ENCODE measurements at regions not wholly inside any gene's neighbourhood (a gene's known extent, or its start where the extent isn't known, plus 50 kb on each side); places are given as distances from the start of the nearest gene placed in this dataset.

GRCh38 chr1:98333936-98334335 lies 327.6 kb upstream of the SNX7 start:
- ATAC-seq (no peak), DNase-seq (ENCODE audit: low read depth, low spot score) (no peak), FAIRE-seq (no peak)
- H2AFZ ChIP-seq (ENCODE audit: control insufficient read depth, low read depth, low read length): no peak overlapping the region
- H3K9ac ChIP-seq (ENCODE audit: control insufficient read depth, insufficient read depth, low read length): no peak overlapping the region
- ChIA-PET POLR2A (no interaction called here), SMC1A (ENCODE audit: uncharacterized antibody, unreplicated experiment) (no interaction called here), RAD21 (ENCODE audit: unreplicated experiment) (no interaction called here), CTCF (no interaction called here)
- no peaks in the 10 kb centered on the region for H4K20me1 ChIP-seq (ENCODE audit: control insufficient read depth, insufficient read depth)
- WGBS (ENCODE audit: insufficient coverage, insufficient replicate concordance, low lambda C conversion rate, missing lambda C conversion rate): 12% methylated on average over 3 of the region's 3 CpGs
- no peaks in the 10 kb centered on the region for H3K36me3 ChIP-seq (ENCODE audit: control insufficient read depth in 2 of 2, insufficient read depth in 2 of 2, low read length in 1 of 2)
- intact Hi-C loops (cut with micrococcal nuclease; ENCODE audit: unreplicated experiment) (no loop called here), in situ Hi-C loops (cut with MboI) (no loop called here)
- TF ChIP-seq IKZF1 (conservative IDR thresholded peaks at IDR 0.05) (no peak), KDM1A (IDR thresholded peaks at IDR 0.05; ENCODE audit: borderline replicate concordance) (no peak)
- no peaks in the 10 kb centered on the region for H3K27me3 ChIP-seq (replicated peaks in 1 of 2; ENCODE audit: control insufficient read depth in 2 of 2, insufficient read depth in 2 of 2, low read length in 1 of 2)
- no TSS peak for BruUV-seq (replicated peaks)
- no peak overlapping the region for H3K27ac ChIP-seq (ENCODE audit: control insufficient read depth, insufficient read depth)
- H3K79me2 ChIP-seq (ENCODE audit: control insufficient read depth, insufficient read depth, low read length): no peaks in the 10 kb centered on the region
- H3K4me2 ChIP-seq (ENCODE audit: control insufficient read depth, insufficient read depth): no peak overlapping the region
- no peaks in the 10 kb centered on the region for H3K9me3 ChIP-seq (replicated peaks; ENCODE audit: control insufficient read depth, insufficient read depth, low read length)
- H3K4me3 ChIP-seq: no peak overlapping the region
- no peaks in the 10 kb centered on the region for H3K4me1 ChIP-seq (ENCODE audit: control insufficient read depth, insufficient read depth, low read length)

DNA sequence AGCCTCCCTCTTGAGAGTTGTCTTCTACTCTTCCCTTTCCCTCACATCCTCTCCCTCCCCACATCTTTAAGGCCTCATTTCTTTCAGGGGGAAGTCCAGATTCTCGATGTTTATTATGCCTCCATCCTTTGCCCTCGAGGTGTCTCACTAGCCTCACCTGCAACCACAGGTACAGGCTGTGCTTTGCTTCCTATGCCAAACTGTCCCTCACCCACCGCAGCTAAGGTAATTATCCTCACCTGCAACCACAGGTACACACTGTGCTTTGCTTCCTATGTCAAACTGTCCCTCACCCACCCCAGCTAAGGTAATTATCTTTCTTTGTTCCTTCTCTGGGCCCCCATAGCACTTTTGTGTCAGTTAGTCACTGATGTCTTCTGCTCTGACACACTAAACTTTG lies 328.1 kb upstream of the SNX7 start:
- POLR2A ChIA-PET: no interaction called here

More for the DNA sequence above, 328.1 kb upstream of the SNX7 start:
- ChIA-PET SMC1A (ENCODE audit: uncharacterized antibody, unreplicated experiment) (no interaction called here), RAD21 (ENCODE audit: unreplicated experiment) (no interaction called here), CTCF (no interaction called here)
- ATAC-seq: no peak
- no TSS peak for BruUV-seq (replicated peaks)
- no peak for DNase-seq (ENCODE audit: low read depth, low spot score)
- H3K27me3 ChIP-seq (replicated peaks in 1 of 2; ENCODE audit: control insufficient read depth in 2 of 2, insufficient read depth in 2 of 2, low read length in 1 of 2): no peaks in the 10 kb centered on the region
- 0% methylated on average over 3 of the region's 3 CpGs for WGBS (ENCODE audit: insufficient coverage, insufficient replicate concordance, low lambda C conversion rate, missing lambda C conversion rate)
- H3K4me1 ChIP-seq (ENCODE audit: control insufficient read depth, insufficient read depth, low read length): no peaks in the 10 kb centered on the region
- H3K27ac ChIP-seq (ENCODE audit: control insufficient read depth, insufficient read depth): no peak overlapping the region
- no peaks in the 10 kb centered on the region for H3K36me3 ChIP-seq (ENCODE audit: control insufficient read depth in 2 of 2, insufficient read depth in 2 of 2, low read length in 1 of 2)
- in situ Hi-C loops (cut with MboI) (no loop called here), intact Hi-C loops (cut with micrococcal nuclease; ENCODE audit: unreplicated experiment) (no loop called here)
- no peak overlapping the region for H3K4me2 ChIP-seq (ENCODE audit: control insufficient read depth, insufficient read depth)
- no peak overlapping the region for H2AFZ ChIP-seq (ENCODE audit: control insufficient read depth, low read depth, low read length)
- no peak overlapping the region for H3K4me3 ChIP-seq
- H3K9me3 ChIP-seq (replicated peaks; ENCODE audit: control insufficient read depth, insufficient read depth, low read length): no peaks in the 10 kb centered on the region
- no peaks in the 10 kb centered on the region for H4K20me1 ChIP-seq (ENCODE audit: control insufficient read depth, insufficient read depth)
- H3K9ac ChIP-seq (ENCODE audit: control insufficient read depth, insufficient read depth, low read length): no peak overlapping the region
- TF ChIP-seq JUND (IDR thresholded peaks at IDR 0.05; ENCODE audit: low read depth, low read length) (no peak), IKZF1 (conservative IDR thresholded peaks at IDR 0.05) (no peak), ZZZ3 (IDR thresholded peaks at IDR 0.05; ENCODE audit: control insufficient read depth, insufficient read length, low read depth) (no peak), EED (IDR thresholded peaks at IDR 0.05; ENCODE audit: low read depth) (no peak), MEF2B (IDR thresholded peaks at IDR 0.05; ENCODE audit: partially characterized antibody, poor library complexity, severe bottlenecking) (no peak), TCF7 (IDR thresholded peaks at IDR 0.05; ENCODE audit: borderline replicate concordance) (no peak), BHLHE40 (IDR thresholded peaks at IDR 0.05; ENCODE audit: borderline replicate concordance in 1 of 2, low read depth in 2 of 2, low read length in 1 of 2) (no peak), BCLAF1 (IDR thresholded peaks at IDR 0.05) (no peak)
- no peak for FAIRE-seq
- H3K79me2 ChIP-seq (ENCODE audit: control insufficient read depth, insufficient read depth, low read length): no peaks in the 10 kb centered on the region

All from GM12878 (cell line).